Stomach (tissue), 8 donors: ENCODE measurements at regions not wholly inside any gene's neighbourhood (a gene's known extent, or its start where the extent isn't known, plus 50 kb on each side); places are given as distances from the start of the nearest gene placed in this dataset.

Experiments used
- DNase-seq, 2 donors: peaks; one replicate each; pipeline versions ENCODE4 v3.0.0 to v3.0.0-alpha.2; 2013 to 2019
- H3K27ac ChIP-seq, 5 donors: fragments of 200-600 bp in 4 of 5; sonication (generic) in 4 of 5; one replicate each; pipeline ENCODE4 v1.5.1; 2013 to 2019; ENCODE audit warnings: mild to moderate bottlenecking in 1 of 5, moderate library complexity in 1 of 5
- H3K27me3 ChIP-seq, 3 donors: fragments of 200-600 bp; sonication (generic); one replicate each; pipeline ENCODE4 v1.5.1; 2017 to 2019; ENCODE audit warnings: mixed run types in 1 of 3
- H3K36me3 ChIP-seq, 4 donors: fragments of 200-600 bp; sonication (generic); 1 replicate in 3 of 4; 2 replicates in 1 of 4; pipeline ENCODE4 v1.5.1; 2016 to 2019
- H3K4me1 ChIP-seq, 4 donors: fragments of 200-600 bp; sonication (generic); one replicate each; pipeline ENCODE4 v1.5.1; 2016 to 2019
- H3K4me3 ChIP-seq, 4 donors: fragments of 200-600 bp; sonication (generic) in 3 of 4; one replicate each; pipeline ENCODE4 v1.5.1; 2016 to 2019; ENCODE audit warnings: mild to moderate bottlenecking in 1 of 4
- H3K9me3 ChIP-seq, 4 donors: fragments of 200-600 bp; sonication (generic); one replicate each; pipeline ENCODE4 v1.5.1; 2016 to 2019
- EP300 ChIP-seq: sonication (generic); formaldehyde crosslinking; IDR thresholded peaks from one replicate; pipeline ENCODE4 v1.6.1; 2017; ENCODE audit warnings: antibody characterized with exemption
- POLR2A ChIP-seq, 4 donors: fragments of 450-650 bp; IDR thresholded peaks; one replicate each; pipeline ENCODE4 v1.6.1; 2016; ENCODE audit warnings: antibody characterized with exemption in 4 of 4, control low read depth in 2 of 4, mild to moderate bottlenecking in 1 of 4, moderate library complexity in 1 of 4
- POLR2AphosphoS5 ChIP-seq, 3 donors: sonication (generic); formaldehyde crosslinking; IDR thresholded peaks; one replicate each; pipeline ENCODE4 v1.6.1; 2016; ENCODE audit warnings: antibody characterized with exemption in 3 of 3
- WGBS, 5 donors: extraction: QIAGEN DNeasy Blood & Tissue Kit in 3 of 5; methylation state at CpG; one replicate each; pipeline versions ENCODE4 v1.1.5 to v1.1.7; 2013 to 2018; 5-methylcytosine and 5-hydroxymethylcytosine counted together
- intact Hi-C: fragments of 100-400 bp; cut with DNase I; formaldehyde crosslinking; loops from one replicate; pipeline ENCODE4 v1.15.1; 2023; ENCODE audit warnings: low total_unique reads
- TF ChIP-seq, protein P1 (sequence below), 7 experiments: fragments of 450-650 bp in 4 of 7; fragments of 200-600 bp in 3 of 7; sonication (generic) in 3 of 7; IDR thresholded peaks; one replicate each; pipeline ENCODE4 v1.5.1; 2016 to 2019; ENCODE audit warnings: antibody characterized with exemption in 7 of 7, control low read depth in 2 of 7, mild to moderate bottlenecking in 1 of 7
- donor health status: healthy with polysubstance abuse.
- donor health status: Bipolar disorder and iron deficiency.
- donor health status: healthy.

DNA sequence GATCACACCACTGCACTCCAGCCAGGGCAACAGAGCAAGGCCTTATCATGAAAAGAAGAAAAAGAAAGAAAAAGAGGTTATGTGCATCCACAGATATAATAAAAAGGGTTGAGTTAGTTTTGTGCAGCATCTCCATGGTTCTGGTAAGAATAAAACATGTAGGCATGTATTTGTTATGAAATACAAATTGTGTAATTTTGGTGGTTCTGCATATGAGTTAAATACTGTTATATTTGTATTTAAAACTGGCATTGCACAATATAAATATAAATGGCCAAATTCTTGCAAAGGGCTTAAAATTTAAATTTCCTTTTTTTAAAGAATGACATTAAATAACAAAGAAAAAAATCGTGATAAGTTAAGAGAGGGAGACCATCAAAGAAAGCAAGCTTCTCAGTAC lies 159.1 kb upstream of the PREP start:
- WGBS, 5 donors: 73 to 80% (median 78%) methylated on average over 1 of the region's 1 CpG
- H3K36me3 ChIP-seq: no peaks in the 10 kb centered on the region
- no peak for TF ChIP-seq EP300
- TF ChIP-seq POLR2A (IDR thresholded peaks at IDR 0.05): no peak
- no peak for TF ChIP-seq POLR2AphosphoS5 (IDR thresholded peaks at IDR 0.05)
- TF ChIP-seq, protein P1, sequence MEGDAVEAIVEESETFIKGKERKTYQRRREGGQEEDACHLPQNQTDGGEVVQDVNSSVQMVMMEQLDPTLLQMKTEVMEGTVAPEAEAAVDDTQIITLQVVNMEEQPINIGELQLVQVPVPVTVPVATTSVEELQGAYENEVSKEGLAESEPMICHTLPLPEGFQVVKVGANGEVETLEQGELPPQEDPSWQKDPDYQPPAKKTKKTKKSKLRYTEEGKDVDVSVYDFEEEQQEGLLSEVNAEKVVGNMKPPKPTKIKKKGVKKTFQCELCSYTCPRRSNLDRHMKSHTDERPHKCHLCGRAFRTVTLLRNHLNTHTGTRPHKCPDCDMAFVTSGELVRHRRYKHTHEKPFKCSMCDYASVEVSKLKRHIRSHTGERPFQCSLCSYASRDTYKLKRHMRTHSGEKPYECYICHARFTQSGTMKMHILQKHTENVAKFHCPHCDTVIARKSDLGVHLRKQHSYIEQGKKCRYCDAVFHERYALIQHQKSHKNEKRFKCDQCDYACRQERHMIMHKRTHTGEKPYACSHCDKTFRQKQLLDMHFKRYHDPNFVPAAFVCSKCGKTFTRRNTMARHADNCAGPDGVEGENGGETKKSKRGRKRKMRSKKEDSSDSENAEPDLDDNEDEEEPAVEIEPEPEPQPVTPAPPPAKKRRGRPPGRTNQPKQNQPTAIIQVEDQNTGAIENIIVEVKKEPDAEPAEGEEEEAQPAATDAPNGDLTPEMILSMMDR (IDR thresholded peaks at IDR 0.05): no peak
- DNase-seq: no peak
- H3K27me3 ChIP-seq: no peaks in the 10 kb centered on the region
- no peak overlapping the region for H3K27ac ChIP-seq
- H3K4me1 ChIP-seq: no peaks in the 10 kb centered on the region
- intact Hi-C loops: no loop called here
- peaks cover 0 to 7% (median 1%) of the 10 kb centered on the region in 4 donors for H3K9me3 ChIP-seq
- no peak overlapping the region for H3K4me3 ChIP-seq

DNA sequence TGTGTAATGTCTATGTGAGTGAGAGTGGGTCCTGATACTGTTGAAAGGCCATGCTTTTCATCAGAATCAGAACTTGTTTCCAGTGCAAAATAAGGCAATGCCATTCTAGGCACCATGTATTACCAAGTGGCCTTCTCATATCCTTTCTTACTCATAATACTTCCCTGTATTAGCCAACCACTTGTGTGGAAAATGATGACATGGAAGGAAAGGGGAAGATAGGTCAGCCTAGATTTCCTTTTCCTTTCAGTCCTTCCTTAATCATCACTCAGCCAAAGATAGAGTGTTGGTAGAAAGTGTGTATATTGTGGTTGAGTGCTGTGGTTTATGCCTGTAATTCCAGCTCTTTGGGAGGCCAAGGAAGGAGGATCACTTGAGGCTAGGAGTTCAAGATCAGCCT lies 158.6 kb upstream of the PREP start:
- Histone ChIP-seq H3K27ac (no peak overlapping the region), H3K9me3 (peaks cover 0 to 7% (median 1%) of the 10 kb centered on the region in 4 donors), H3K27me3 (no peaks in the 10 kb centered on the region), H3K4me1 (no peaks in the 10 kb centered on the region), H3K4me3 (no peak overlapping the region), H3K36me3 (no peaks in the 10 kb centered on the region)
- intact Hi-C loops: no loop called here
- no peak for DNase-seq
- no peak for TF ChIP-seq POLR2A (IDR thresholded peaks at IDR 0.05)

DNA sequence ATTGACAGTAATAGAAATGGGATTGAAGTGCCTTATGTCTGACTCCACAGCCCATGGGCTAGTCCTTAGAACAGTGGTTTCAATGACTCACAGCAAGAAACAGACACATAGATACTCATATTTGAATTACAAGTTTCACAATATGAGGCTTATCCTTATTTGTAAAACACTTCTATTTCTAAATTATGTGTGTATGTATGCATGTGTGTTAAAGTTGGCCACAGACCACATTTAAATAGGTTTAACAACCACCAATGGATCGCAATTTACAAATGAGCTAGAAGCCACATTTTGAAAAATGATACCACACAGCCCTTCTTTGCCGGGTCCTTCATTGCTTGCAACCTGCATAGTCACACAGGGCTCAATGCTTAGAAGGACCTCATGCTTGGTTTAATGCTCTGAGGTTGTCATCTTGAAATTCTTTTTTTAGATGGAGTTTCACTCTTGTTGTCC lies 157.8 kb upstream of the PREP start:
- TF ChIP-seq EP300 (no peak), POLR2A (IDR thresholded peaks at IDR 0.05) (no peak)
- TF ChIP-seq, protein P1 (IDR thresholded peaks at IDR 0.05): no peak
- DNase-seq: no peak
- Histone ChIP-seq H3K36me3 (no peaks in the 10 kb centered on the region), H3K27me3 (no peaks in the 10 kb centered on the region), H3K4me3 (no peak overlapping the region), H3K9me3 (peaks cover 0 to 8% (median 3%) of the 10 kb centered on the region in 4 donors), H3K4me1 (no peaks in the 10 kb centered on the region), H3K27ac (no peak overlapping the region)
- intact Hi-C loops: no loop called here
- WGBS, 5 donors: 79 to 93% (median 88%) methylated on average over 2 of the region's 2 CpGs

DNA sequence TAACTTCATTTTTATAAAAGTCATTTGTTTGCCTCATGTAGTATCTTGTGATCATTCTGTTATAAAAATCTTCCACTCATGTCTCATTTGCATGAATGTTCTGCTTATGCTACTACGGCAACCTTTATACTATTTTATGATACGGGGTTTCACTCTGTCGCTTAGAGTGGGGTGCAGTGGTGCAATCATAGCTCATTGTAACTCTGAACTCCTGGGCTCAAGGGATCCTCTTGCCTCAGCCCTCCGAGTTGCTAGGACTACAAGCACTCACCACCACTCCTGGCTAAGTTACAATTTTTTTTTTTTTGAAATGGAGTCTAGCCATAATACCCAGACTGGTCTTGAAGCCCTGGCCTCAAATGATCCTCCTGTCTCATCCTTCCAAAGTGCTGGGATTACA lies 154.4 kb upstream of the PREP start:
- no peak for DNase-seq
- intact Hi-C loops: no loop called here
- Histone ChIP-seq H3K27me3 (no peaks in the 10 kb centered on the region), H3K4me3 (no peak overlapping the region), H3K36me3 (no peaks in the 10 kb centered on the region), H3K27ac (no peak overlapping the region), H3K9me3 (peaks cover 0 to 8% (median 0%) of the 10 kb centered on the region in 4 donors), H3K4me1 (peaks cover 0 to 10% (median under 1%) of the 10 kb centered on the region in 4 donors)
- no peak for TF ChIP-seq POLR2AphosphoS5 (IDR thresholded peaks at IDR 0.05)
- TF ChIP-seq POLR2A (IDR thresholded peaks at IDR 0.05): no peak
- no peak for TF ChIP-seq EP300
- WGBS, 5 donors: 88 to 95% (median 91%) methylated on average over 4 of the region's 4 CpGs

DNA sequence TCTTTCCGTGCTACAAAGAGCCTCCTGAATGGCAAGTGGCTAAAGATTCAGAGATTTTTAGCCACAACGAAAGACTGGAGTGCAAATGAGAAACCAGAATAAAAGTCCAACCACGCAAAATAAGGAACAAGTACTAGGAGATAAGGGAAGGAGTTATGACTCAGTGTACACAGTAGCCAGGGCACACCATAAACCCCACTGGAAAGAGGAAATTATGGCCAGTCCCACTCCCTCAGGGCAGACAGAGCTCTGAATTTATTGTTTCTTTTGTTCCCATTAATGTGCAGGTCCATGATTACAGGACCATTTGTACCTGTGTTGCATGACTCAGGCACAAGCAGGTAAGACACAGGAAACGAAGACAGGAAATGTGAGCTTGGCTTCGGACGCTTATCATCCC lies 150.3 kb upstream of the PREP start:
- intact Hi-C loops: no loop called here
- H3K4me3 ChIP-seq: no peak overlapping the region
- whole genome bisulfite sequencing, 5 donors: 42 to 69% (median 59%) methylated on average over 6 of the region's 6 CpGs
- no peaks in the 10 kb centered on the region for H3K36me3 ChIP-seq
- no peak overlapping the region for H3K27ac ChIP-seq
- TF ChIP-seq POLR2A (IDR thresholded peaks at IDR 0.05) (no peak), POLR2AphosphoS5 (IDR thresholded peaks at IDR 0.05) (peak in 1 of 3 donors; percentile 17)
- H3K4me1 ChIP-seq: peaks cover 0 to 18% (median 4%) of the 10 kb centered on the region in 4 donors
- DNase-seq: peak in 1 of 2 donors; percentile 42
- H3K27me3 ChIP-seq: no peaks in the 10 kb centered on the region
- peaks cover 0 to 5% (median 0%) of the 10 kb centered on the region in 4 donors for H3K9me3 ChIP-seq

DNA sequence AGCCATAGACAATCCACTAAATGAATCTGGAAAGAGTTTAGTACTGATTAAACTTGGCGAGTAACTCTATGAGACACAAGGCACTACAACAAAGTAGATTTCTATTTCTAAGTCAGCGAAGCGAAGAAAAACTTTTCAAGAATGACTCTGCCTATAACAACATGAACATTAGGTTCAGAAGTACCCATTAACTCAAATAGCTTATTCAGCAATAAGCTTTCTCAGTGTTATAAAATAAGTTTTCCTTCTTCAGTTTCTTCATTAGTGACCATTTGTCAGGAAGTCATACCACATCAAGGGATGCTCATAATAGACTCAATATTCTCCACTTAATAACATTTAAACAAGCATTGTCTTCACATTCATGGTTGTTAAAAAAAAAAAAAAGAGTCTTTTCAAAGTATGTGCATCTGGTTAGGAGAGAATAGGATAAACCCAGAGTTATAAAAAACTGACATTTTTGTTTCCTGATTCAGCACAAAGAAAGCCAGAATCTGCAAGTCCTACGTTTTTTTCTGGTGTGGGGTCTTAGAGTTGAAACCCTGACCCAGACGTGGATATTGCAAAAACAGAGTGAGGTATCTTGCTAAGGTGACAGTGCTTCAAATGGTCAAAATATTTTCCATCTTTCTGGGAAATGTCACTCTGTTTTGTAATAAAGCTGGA lies 148.2 kb upstream of the PREP start:
- TF ChIP-seq EP300: no peak
- TF ChIP-seq POLR2A (IDR thresholded peaks at IDR 0.05): no peak
- no peak for TF ChIP-seq POLR2AphosphoS5 (IDR thresholded peaks at IDR 0.05)
- TF ChIP-seq, protein P1 (IDR thresholded peaks at IDR 0.05): no peak
- WGBS, 5 donors: 75 to 83% (median 76%) methylated on average over 5 of the region's 5 CpGs
- peaks cover 0 to 1% (median 0%) of the 10 kb centered on the region in 4 donors for H3K9me3 ChIP-seq
- intact Hi-C loops: no loop called here
- peak overlapping the region in 2 of 5 donors; percentile 11 to 36 for H3K27ac ChIP-seq
- H3K36me3 ChIP-seq: no peaks in the 10 kb centered on the region
- no peak overlapping the region for H3K4me3 ChIP-seq
- H3K4me1 ChIP-seq: peaks cover 0 to 18% (median 4%) of the 10 kb centered on the region in 4 donors
- H3K27me3 ChIP-seq: no peaks in the 10 kb centered on the region
- no peak for DNase-seq
